ENCODE measurements at regions not wholly inside any gene's neighbourhood (a gene's known extent, or its start where the extent isn't known, plus 50 kb on each side); places are given as distances from the start of the nearest gene placed in this dataset.
"Not testable (repeated sequence)": the region's sequence is repeated elsewhere in the genome, so short reads cannot be mapped to it uniquely, and the experiment has no call there.

DNA sequence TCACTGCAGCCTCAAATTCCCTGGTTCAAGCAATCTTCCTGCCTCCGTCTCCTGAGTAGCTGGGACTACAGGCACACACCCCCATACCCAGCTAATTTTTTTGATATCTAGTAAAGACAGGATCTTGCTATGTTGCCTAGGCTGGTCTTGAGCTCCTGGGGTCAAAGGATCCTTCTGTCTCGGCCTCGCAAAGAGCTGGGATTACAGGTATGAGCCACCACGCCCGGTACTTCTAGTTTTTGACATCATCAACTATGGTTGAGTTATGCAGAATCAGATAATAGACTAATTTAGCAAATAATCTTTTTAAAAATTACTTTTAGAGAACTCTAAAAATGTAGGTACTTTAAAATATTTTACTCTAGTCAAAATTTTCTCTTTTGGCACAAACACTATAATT is 166.2 kb downstream of the SOX4 start:
- Histone ChIP-seq H3K79me2 (ENCODE audit: insufficient read depth, low read length) (peaks cover 43% of the 10 kb centered on the region), H3K36me3 (ENCODE audit: insufficient read depth, low read length) (peaks cover 32% of the 10 kb centered on the region), H3K9me3 (ENCODE audit: insufficient read depth, low read length, severe bottlenecking) (no peaks in the 10 kb centered on the region), H3K4me1 (ENCODE audit: insufficient read depth, low read length) (no peaks in the 10 kb centered on the region), H3K27me3 (ENCODE audit: insufficient read depth, low read length, poor library complexity) (no peaks in the 10 kb centered on the region), H3K9ac (ENCODE audit: low read depth, low read length) (no peak overlapping the region), H2AFZ (ENCODE audit: low read depth, low read length) (no peak overlapping the region), H3K27ac (ENCODE audit: low read length) (no peak overlapping the region), H4K20me1 (ENCODE audit: insufficient read depth, low read length) (no peaks in the 10 kb centered on the region), H3K4me2 (ENCODE audit: insufficient read depth, low read length) (no peak overlapping the region), H3K4me3 (ENCODE audit: low read depth in 1 of 2, low read length in 2 of 2) (no peak overlapping the region)
- no peak for ATAC-seq (ENCODE audit: insufficient read depth, low read depth)
- TF ChIP-seq, protein P1, sequence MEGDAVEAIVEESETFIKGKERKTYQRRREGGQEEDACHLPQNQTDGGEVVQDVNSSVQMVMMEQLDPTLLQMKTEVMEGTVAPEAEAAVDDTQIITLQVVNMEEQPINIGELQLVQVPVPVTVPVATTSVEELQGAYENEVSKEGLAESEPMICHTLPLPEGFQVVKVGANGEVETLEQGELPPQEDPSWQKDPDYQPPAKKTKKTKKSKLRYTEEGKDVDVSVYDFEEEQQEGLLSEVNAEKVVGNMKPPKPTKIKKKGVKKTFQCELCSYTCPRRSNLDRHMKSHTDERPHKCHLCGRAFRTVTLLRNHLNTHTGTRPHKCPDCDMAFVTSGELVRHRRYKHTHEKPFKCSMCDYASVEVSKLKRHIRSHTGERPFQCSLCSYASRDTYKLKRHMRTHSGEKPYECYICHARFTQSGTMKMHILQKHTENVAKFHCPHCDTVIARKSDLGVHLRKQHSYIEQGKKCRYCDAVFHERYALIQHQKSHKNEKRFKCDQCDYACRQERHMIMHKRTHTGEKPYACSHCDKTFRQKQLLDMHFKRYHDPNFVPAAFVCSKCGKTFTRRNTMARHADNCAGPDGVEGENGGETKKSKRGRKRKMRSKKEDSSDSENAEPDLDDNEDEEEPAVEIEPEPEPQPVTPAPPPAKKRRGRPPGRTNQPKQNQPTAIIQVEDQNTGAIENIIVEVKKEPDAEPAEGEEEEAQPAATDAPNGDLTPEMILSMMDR (IDR thresholded peaks at IDR 0.05; ENCODE audit: borderline replicate concordance, extremely low read depth, low read length, poor library complexity, severe bottlenecking) = no peak
- no peak for DNase-seq

DNA sequence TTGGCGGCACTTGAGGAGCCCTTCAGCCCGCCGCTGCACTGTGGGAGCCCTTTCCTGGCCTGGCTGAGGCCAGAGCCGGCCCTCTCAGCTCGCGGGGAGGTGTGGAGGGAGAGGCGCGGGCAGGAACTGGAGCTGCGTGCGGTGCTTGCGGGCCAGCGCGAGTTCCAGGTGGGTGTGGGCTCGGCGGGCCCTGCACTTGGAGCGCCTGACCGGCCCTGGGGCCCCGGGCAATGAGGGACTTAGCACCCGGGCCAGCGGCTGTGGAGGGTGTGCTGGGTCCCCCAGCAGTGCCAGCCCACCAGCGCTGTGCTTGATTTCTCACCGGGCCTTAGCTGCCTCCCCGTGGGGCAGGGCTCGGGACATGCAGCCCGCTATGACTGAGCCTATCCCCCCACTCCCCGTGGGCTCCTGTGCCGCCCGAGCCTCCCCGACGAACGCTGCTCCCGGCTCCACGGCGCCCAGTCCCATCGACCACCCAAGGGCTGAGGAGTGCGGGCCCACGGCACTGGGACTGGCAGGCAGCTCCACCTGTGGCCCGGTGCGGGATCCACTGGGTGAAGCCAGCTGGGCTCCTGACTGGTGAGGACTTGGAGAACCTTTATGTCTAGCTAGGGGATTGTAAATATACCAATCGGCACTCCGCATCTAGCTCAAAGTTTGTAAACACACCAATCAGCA is 167.6 kb downstream of the SOX4 start:
- not testable (repeated sequence) for H3K4me3 ChIP-seq (ENCODE audit: low read depth in 1 of 2, low read length in 2 of 2); H3K9ac ChIP-seq (ENCODE audit: low read depth, low read length); H3K4me2 ChIP-seq (ENCODE audit: insufficient read depth, low read length); H4K20me1 ChIP-seq (ENCODE audit: insufficient read depth, low read length); H3K27ac ChIP-seq (ENCODE audit: low read length); H3K9me3 ChIP-seq (ENCODE audit: insufficient read depth, low read length, severe bottlenecking); ATAC-seq (ENCODE audit: insufficient read depth, low read depth); H2AFZ ChIP-seq (ENCODE audit: low read depth, low read length); H3K4me1 ChIP-seq (ENCODE audit: insufficient read depth, low read length); DNase-seq; H3K27me3 ChIP-seq (ENCODE audit: insufficient read depth, low read length, poor library complexity)
- Histone ChIP-seq H3K36me3 (ENCODE audit: insufficient read depth, low read length) (peaks cover 27% of the 10 kb centered on the region), H3K79me2 (ENCODE audit: insufficient read depth, low read length) (peaks cover 36% of the 10 kb centered on the region)

DNA sequence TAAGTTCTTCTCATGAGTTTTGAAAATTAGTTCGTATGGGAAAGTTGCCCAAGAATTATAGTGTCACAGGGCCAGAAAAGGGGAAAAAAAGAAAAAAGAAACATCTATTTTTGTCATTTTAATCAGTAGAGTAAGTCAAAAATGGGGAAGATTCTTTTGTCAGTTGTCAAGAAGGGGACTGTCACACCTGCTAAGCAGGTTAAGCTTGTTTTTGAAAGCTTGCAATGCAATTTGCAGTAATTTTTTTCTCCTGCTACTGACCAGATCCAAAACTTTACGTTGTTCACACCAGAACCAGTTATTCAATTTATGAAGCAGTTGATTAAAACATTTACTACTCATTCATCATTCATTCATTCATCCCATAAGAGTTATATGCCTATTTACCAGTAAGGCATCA is 171.4 kb downstream of the SOX4 start:
- Histone ChIP-seq H3K4me2 (ENCODE audit: insufficient read depth, low read length) (no peak overlapping the region), H4K20me1 (ENCODE audit: insufficient read depth, low read length) (no peaks in the 10 kb centered on the region), H2AFZ (ENCODE audit: low read depth, low read length) (no peak overlapping the region), H3K27ac (ENCODE audit: low read length) (no peak overlapping the region), H3K9me3 (ENCODE audit: insufficient read depth, low read length, severe bottlenecking) (no peaks in the 10 kb centered on the region), H3K9ac (ENCODE audit: low read depth, low read length) (no peak overlapping the region), H3K79me2 (ENCODE audit: insufficient read depth, low read length) (peaks cover 38% of the 10 kb centered on the region), H3K4me1 (ENCODE audit: insufficient read depth, low read length) (no peaks in the 10 kb centered on the region; the same call in 1 of the 2 replicates), H3K36me3 (ENCODE audit: insufficient read depth, low read length) (peaks cover 22% of the 10 kb centered on the region), H3K4me3 (ENCODE audit: low read depth in 1 of 2, low read length in 2 of 2) (no peak overlapping the region), H3K27me3 (ENCODE audit: insufficient read depth, low read length, poor library complexity) (no peaks in the 10 kb centered on the region)
- no peak for TF ChIP-seq EZH2 (IDR thresholded peaks at IDR 0.05; ENCODE audit: borderline replicate concordance, low read depth, low read length, severe bottlenecking)
- TF ChIP-seq, protein P1 (IDR thresholded peaks at IDR 0.05; ENCODE audit: borderline replicate concordance, extremely low read depth, low read length, poor library complexity, severe bottlenecking) = no peak
- no peak for DNase-seq
- no peak for ATAC-seq (ENCODE audit: insufficient read depth, low read depth)

DNA sequence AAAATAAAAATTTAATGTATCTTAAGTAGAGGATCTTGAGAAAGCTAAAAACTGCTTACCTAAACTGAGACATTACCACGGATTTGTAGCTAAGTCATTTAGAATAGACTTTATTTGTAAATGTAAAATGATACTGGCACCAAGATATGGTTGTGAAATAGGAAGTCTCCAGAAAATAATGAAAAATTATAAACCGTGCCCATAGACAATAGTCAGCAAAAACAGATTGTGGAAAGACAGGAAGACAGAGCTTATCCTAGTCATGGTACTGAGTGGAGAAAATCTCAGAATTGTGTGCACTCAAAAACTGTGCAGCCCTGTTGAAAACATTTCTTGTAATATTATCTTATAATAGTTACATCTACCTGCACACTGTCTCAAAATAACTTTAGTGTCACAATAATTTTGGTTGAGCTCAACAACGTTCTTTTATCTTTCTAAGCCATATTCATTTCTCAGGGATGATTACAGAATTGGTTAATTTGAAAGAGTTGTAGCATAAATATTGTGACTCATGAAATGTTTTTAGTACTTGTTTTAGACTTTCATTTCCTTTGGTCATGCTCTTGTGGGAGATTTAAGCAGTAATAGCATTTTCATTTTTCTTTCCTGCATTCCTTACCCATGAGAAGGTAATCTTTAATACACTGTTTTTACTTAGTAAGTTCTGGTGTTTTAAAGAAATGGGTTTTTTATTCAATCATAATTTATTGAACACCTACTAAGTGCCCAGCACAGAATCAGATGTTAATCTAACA is 174.5 kb downstream of the SOX4 start:
- no peaks in the 10 kb centered on the region for H3K9me3 ChIP-seq (ENCODE audit: insufficient read depth, low read length, severe bottlenecking)
- DNase-seq = no peak
- peaks cover 37% of the 10 kb centered on the region for H3K79me2 ChIP-seq (ENCODE audit: insufficient read depth, low read length)
- no peaks in the 10 kb centered on the region for H4K20me1 ChIP-seq (ENCODE audit: insufficient read depth, low read length)
- TF ChIP-seq EZH2 (IDR thresholded peaks at IDR 0.05; ENCODE audit: borderline replicate concordance, low read depth, low read length, severe bottlenecking) = no peak
- TF ChIP-seq, protein P1 (IDR thresholded peaks at IDR 0.05; ENCODE audit: borderline replicate concordance, extremely low read depth, low read length, poor library complexity, severe bottlenecking) = no peak
- H3K4me3 ChIP-seq (ENCODE audit: low read depth in 1 of 2, low read length in 2 of 2) = no peak overlapping the region
- H3K36me3 ChIP-seq (ENCODE audit: insufficient read depth, low read length) = peaks cover 6% of the 10 kb centered on the region; the same call in 1 of the 2 replicates
- H3K27me3 ChIP-seq (ENCODE audit: insufficient read depth, low read length, poor library complexity) = no peaks in the 10 kb centered on the region
- H3K4me1 ChIP-seq (ENCODE audit: insufficient read depth, low read length) = no peaks in the 10 kb centered on the region; the same call in 1 of the 2 replicates
- no peak overlapping the region for H3K27ac ChIP-seq (ENCODE audit: low read length)
- H3K9ac ChIP-seq (ENCODE audit: low read depth, low read length) = no peak overlapping the region
- no peak for ATAC-seq (ENCODE audit: insufficient read depth, low read depth)
- no peak overlapping the region for H2AFZ ChIP-seq (ENCODE audit: low read depth, low read length)
- H3K4me2 ChIP-seq (ENCODE audit: insufficient read depth, low read length) = no peak overlapping the region
